GM12864 (cell line): ENCODE measurements at regions not wholly inside any gene's neighbourhood (a gene's known extent, or its start where the extent isn't known, plus 50 kb on each side); places are given as distances from the start of the nearest gene placed in this dataset.

Experiments
- DNase-seq: peaks from one replicate; pipeline ENCODE4 v3.0.0-alpha.2; 2011; ENCODE audit warnings: low read depth
- H3K4me3 ChIP-seq: 2 replicates; pipeline ENCODE4 v1.5.1; 2011; ENCODE audit warnings: mild to moderate bottlenecking, low read depth, low read length, control low read depth
- TF ChIP-seq, protein P1 (sequence below): IDR thresholded peaks from 2 replicates; pipeline ENCODE4 v1.5.1; 2011; ENCODE audit warnings: low read depth, mild to moderate bottlenecking, moderate library complexity, low read length, control low read depth, inconsistent platforms; ENCODE audit errors: missing control alignments

DNA sequence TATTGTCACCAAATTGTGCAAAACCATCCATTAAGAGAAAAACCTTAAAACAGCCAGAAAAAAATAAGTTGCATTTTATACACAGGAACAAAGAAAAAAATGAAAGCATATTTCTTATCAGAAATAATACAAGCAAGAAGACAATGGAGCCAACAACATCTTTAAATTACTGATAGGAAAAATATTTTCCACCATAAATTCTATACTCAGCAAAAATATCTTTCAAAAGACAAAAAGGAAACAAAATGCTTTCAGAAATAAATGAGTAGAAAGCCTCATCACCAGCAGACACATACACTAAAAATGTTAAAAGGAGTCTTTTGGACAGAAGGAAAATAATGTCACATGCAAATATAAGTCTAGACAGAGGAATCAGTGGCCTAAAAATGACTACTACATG is 106.4 kb upstream of the TRIB2 start:
- no peak overlapping the region for H3K4me3 ChIP-seq
- DNase-seq, result no peak
- TF ChIP-seq, protein P1, sequence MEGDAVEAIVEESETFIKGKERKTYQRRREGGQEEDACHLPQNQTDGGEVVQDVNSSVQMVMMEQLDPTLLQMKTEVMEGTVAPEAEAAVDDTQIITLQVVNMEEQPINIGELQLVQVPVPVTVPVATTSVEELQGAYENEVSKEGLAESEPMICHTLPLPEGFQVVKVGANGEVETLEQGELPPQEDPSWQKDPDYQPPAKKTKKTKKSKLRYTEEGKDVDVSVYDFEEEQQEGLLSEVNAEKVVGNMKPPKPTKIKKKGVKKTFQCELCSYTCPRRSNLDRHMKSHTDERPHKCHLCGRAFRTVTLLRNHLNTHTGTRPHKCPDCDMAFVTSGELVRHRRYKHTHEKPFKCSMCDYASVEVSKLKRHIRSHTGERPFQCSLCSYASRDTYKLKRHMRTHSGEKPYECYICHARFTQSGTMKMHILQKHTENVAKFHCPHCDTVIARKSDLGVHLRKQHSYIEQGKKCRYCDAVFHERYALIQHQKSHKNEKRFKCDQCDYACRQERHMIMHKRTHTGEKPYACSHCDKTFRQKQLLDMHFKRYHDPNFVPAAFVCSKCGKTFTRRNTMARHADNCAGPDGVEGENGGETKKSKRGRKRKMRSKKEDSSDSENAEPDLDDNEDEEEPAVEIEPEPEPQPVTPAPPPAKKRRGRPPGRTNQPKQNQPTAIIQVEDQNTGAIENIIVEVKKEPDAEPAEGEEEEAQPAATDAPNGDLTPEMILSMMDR, result no peak

DNA sequence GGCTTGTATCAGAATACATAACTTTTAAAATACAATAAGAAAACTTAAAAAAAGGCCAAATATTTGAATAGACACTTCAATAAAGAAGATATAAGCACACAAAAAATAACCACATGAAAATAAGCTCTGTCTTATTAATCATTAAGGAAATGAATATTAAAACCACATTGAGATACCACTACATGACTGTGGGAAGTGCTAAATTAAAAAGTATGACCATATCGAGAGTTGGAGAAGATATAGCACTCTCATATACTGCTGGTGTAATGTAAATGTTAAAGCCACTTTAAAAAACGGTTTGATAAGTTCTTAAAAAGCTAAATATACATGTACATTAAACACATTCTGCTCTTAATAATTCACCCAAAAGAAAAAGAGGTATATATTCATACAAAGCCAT is 104.6 kb upstream of the TRIB2 start:
- DNase-seq, result no peak
- no peak overlapping the region for H3K4me3 ChIP-seq
- TF ChIP-seq, protein P1, result no peak

DNA sequence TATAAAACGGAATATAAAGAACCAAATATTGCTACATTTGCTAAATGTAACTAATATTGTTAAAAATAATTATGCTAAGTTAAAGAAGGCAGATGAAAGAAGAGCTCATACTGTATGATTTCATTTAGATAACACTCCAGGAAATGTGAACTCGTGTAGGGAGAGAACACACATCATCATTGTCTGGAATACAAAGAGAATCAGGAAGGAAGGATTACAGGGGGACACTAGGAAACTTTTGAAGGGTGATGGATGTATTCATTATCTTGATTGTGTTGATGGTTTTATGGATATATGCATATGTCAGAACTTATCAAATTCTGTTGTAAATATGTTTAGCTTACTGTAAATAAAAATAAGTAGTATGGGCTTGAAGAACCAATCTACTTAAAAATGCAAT is 104.1 kb upstream of the TRIB2 start:
- TF ChIP-seq, protein P1, result no peak
- no peak overlapping the region for H3K4me3 ChIP-seq
- no peak for DNase-seq

DNA sequence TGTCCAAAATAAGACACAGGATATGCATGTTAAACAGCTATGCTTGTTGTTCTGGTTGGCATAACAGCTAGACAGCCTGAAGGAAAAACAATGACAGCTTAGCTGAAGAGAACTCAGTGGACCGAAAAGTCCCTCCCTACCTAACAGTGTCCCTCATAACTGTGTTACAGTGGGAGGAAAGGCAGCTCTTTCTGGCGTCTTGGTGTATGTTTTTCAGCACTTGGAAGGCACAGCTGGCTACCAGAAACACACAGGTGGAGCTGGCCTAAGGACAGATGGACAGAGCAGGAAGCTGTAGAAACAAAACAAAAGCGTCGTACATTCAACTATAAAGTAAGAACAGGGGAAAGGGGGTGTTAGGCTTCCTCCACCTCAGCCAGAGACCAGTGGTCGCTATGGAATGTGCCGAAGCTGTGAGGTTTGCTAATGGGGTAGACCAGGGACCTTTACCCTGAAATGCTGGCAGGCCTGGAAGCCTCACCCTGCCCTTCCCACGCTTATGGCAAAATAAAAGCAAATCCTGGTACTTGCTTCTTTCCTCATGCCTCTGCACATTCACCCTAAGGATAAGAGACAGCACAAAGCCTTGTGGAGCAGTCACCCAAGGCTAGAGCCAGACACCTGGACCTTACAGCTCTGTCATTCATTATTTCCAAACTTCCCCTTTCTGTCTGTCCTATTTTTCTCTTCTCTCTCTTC is 103.5 kb upstream of the TRIB2 start:
- TF ChIP-seq, protein P1, result no peak
- no peak for DNase-seq
- no peak overlapping the region for H3K4me3 ChIP-seq

DNA sequence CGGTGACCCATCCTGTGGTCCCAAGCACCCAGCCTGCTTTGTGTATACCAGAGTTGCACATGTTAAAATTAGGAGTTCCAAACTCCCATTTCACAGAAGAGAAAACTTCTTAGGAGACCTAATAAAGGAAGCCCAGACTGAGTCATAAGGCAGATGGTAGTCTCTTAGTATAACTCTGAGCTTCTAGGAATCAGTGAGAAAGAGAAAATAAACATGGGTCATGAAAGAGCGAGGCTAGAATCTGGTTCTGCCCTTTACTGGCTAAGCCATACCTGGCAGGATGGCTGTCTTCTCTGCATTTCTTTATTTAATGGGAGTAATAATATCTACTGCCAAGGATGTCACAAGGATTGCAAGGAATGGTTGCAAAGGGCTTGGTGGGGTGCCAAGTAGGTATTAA is 101.2 kb upstream of the TRIB2 start:
- no peak for DNase-seq
- H3K4me3 ChIP-seq, result no peak overlapping the region
- TF ChIP-seq, protein P1, result no peak

DNA sequence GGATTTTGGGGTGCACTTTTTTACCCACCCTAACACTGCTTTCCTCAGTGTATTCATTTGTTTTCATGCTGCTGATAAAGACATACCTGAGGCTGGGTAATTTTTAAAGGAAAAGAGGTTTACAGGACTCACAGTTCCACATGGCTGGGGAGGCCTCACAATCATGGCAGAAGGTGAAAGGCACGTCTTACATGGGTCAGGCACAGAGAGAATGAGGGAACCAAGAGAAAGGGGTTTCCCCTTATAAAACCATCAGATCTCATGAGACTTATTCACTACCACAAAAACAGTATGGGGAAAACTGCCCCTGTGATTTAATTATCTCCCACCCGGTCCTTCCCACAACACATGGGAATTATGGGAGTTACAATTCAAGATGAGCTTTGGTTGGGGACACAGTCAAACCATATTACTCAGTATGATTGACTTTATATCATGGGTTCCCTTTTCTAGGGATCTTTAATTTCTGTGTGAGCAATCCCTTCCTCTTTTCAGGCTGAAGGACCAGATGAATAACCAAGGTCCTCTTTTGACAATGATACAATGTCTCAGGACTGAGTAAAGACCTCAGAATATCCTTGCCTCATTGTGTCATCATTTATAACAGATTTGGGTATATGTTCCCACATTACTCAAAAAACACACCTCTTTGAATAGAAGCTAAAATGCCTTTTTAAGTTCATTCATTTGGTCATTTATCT is 100.1 kb upstream of the TRIB2 start:
- no peak for DNase-seq
- no peak overlapping the region for H3K4me3 ChIP-seq
- TF ChIP-seq, protein P1, result no peak

DNA sequence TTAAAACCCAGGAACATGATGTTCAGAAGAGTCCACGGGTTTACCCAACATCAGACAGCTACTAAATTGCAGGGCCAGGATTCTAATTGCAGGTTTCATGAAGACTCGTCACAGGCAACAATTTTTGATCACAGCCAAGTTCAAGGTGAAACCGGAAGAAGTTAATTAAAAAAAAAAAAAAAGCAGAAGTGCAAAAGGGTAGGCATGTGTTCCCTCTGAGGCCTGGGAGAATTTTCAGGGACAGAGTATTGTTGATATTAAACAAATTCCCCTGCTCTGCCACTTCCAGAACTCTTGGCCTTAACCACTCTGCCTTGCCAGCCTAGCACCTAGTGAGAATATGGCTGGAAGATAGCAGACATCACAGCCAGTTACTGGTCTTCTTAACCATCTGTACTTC is 99.4 kb upstream of the TRIB2 start:
- TF ChIP-seq, protein P1, result no peak
- DNase-seq, result no peak
- H3K4me3 ChIP-seq, result no peak overlapping the region
